HL-60 (cell line): ENCODE measurements at regions not wholly inside any gene's neighbourhood (a gene's known extent, or its start where the extent isn't known, plus 50 kb on each side); places are given as distances from the start of the nearest gene placed in this dataset.

Source experiments
- POLR2AphosphoS5 ChIP-seq: IDR thresholded peaks from 2 replicates; pipeline ENCODE4 v1.6.1; 2012; ENCODE audit warnings: low read depth
- SPI1 ChIP-seq: IDR thresholded peaks from 2 replicates; pipeline ENCODE4 v1.6.1; 2012; ENCODE audit warnings: low read depth, mild to moderate bottlenecking, borderline replicate concordance
- TF ChIP-seq, protein P1 (sequence below): IDR thresholded peaks from one replicate; pipeline ENCODE4 v1.5.1; 2011; ENCODE audit warnings: low read length, control low read depth, inconsistent platforms; ENCODE audit not compliant: insufficient read depth

- TF ChIP-seq, protein P1, sequence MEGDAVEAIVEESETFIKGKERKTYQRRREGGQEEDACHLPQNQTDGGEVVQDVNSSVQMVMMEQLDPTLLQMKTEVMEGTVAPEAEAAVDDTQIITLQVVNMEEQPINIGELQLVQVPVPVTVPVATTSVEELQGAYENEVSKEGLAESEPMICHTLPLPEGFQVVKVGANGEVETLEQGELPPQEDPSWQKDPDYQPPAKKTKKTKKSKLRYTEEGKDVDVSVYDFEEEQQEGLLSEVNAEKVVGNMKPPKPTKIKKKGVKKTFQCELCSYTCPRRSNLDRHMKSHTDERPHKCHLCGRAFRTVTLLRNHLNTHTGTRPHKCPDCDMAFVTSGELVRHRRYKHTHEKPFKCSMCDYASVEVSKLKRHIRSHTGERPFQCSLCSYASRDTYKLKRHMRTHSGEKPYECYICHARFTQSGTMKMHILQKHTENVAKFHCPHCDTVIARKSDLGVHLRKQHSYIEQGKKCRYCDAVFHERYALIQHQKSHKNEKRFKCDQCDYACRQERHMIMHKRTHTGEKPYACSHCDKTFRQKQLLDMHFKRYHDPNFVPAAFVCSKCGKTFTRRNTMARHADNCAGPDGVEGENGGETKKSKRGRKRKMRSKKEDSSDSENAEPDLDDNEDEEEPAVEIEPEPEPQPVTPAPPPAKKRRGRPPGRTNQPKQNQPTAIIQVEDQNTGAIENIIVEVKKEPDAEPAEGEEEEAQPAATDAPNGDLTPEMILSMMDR, result no peak
- no peak for TF ChIP-seq POLR2AphosphoS5
- no peak for TF ChIP-seq SPI1
These were observed 76.9 kb upstream of the SCOC start for GRCh38 chr4:140296335-140297220.
